ENCODE measurements at regions not wholly inside any gene's neighbourhood (a gene's known extent, or its start where the extent isn't known, plus 50 kb on each side); places are given as distances from the start of the nearest gene placed in this dataset.

- TF ChIP-seq POLR2A (IDR thresholded peaks at IDR 0.05) (no peak), EP300 (IDR thresholded peaks at IDR 0.05) (no peak), CTCF (IDR thresholded peaks at IDR 0.05) (no peak), POLR2AphosphoS5 (IDR thresholded peaks at IDR 0.05) (no peak)
These were observed 217.8 kb downstream of the MAFB start for GRCh38 chr20:40471261-40471629.
